GM18511 (cell line): ENCODE measurements at regions not wholly inside any gene's neighbourhood (a gene's known extent, or its start where the extent isn't known, plus 50 kb on each side); places are given as distances from the start of the nearest gene placed in this dataset.
"Not testable (repeated sequence)": the region's sequence is repeated elsewhere in the genome, so short reads cannot be mapped to it uniquely, and the experiment has no call there.

Experiments used
- ATAC-seq: cut with Tn5 transposase; IDR thresholded peaks from one replicate; pipeline ENCODE4 v1.9.1; 2021; ENCODE audit warnings: mild to moderate bottlenecking, moderate library complexity; ENCODE audit not compliant: unreplicated experiment

GRCh38 chr1:143842058-143842457 is 129.7 kb downstream of the FAM72C start:
- not testable (repeated sequence) for ATAC-seq

- ATAC-seq: not testable (repeated sequence)
Observed at GRCh38 chr1:143839182-143839581, 132.6 kb downstream of the FAM72C start.

- not testable (repeated sequence) for ATAC-seq
Observed at GRCh38 chr1:143838598-143838929, 133.2 kb downstream of the FAM72C start.

- ATAC-seq: not testable (repeated sequence)
Observed at GRCh38 chr1:143837924-143838597, 133.7 kb downstream of the FAM72C start.

- not testable (repeated sequence) for ATAC-seq
Observed at GRCh38 chr1:143833376-143833775, 138.4 kb downstream of the FAM72C start.

GRCh38 chr1:143832379-143832716 is 139.4 kb downstream of the FAM72C start:
- not testable (repeated sequence) for ATAC-seq

- ATAC-seq: not testable (repeated sequence)
Observed at GRCh38 chr1:143831479-143832378, 140.1 kb downstream of the FAM72C start.

- ATAC-seq: not testable (repeated sequence)
Observed at GRCh38 chr1:143826162-143826561, 145.6 kb downstream of the FAM72C start.

- not testable (repeated sequence) for ATAC-seq
Observed at GRCh38 chr1:143824266-143824665, 147.5 kb downstream of the FAM72C start.

GRCh38 chr1:143820058-143820457 is 151.7 kb downstream of the FAM72C start:
- not testable (repeated sequence) for ATAC-seq

GRCh38 chr1:143816369-143816768 is 155.4 kb downstream of the FAM72C start:
- ATAC-seq: not testable (repeated sequence)

- ATAC-seq: not testable (repeated sequence)
Observed at GRCh38 chr1:143805374-143805773, 166.4 kb downstream of the FAM72C start.

GRCh38 chr1:143804707-143805356 is 167.0 kb downstream of the FAM72C start:
- ATAC-seq: not testable (repeated sequence)

- ATAC-seq: peak; percentile 59
Observed at GRCh38 chr1:143803927-143804411, 167.8 kb downstream of the FAM72C start.

GRCh38 chr1:143803095-143803494 is 168.7 kb downstream of the FAM72C start:
- ATAC-seq: not testable (repeated sequence)

GRCh38 chr1:143799568-143800187 is 172.1 kb downstream of the FAM72C start:
- ATAC-seq: peak; percentile 56

GRCh38 chr1:143796369-143796768 is 175.4 kb downstream of the FAM72C start:
- not testable (repeated sequence) for ATAC-seq

- ATAC-seq: not testable (repeated sequence)
Observed at GRCh38 chr1:143792047-143792937, 179.5 kb downstream of the FAM72C start.

- ATAC-seq: not testable (repeated sequence)
Observed at GRCh38 chr1:143786381-143786780, 185.4 kb downstream of the FAM72C start.

- ATAC-seq: not testable (repeated sequence)
Observed at GRCh38 chr1:143785883-143786282, 185.9 kb downstream of the FAM72C start.
